HG02642 (cell line): ENCODE measurements at regions not wholly inside any gene's neighbourhood (a gene's known extent, or its start where the extent isn't known, plus 50 kb on each side); places are given as distances from the start of the nearest gene placed in this dataset.
"Not testable (repeated sequence)": the region's sequence is repeated elsewhere in the genome, so short reads cannot be mapped to it uniquely, and the experiment has no call there.

ENCODE experiments used
- ATAC-seq: cut with Tn5 transposase; IDR thresholded peaks from one replicate; pipeline ENCODE4 v1.9.1; 2021; ENCODE audit warnings: mild to moderate bottlenecking; ENCODE audit not compliant: unreplicated experiment, poor library complexity

- ATAC-seq, result not testable (repeated sequence)
Observed at GRCh38 chr17:64800987-64801386, 118.3 kb downstream of the LRRC37A3 start.

- not testable (repeated sequence) for ATAC-seq
Observed at GRCh38 chr17:64800361-64800895, 118.8 kb downstream of the LRRC37A3 start.

GRCh38 chr17:64799543-64800188 is 119.6 kb downstream of the LRRC37A3 start:
- not testable (repeated sequence) for ATAC-seq

DNA sequence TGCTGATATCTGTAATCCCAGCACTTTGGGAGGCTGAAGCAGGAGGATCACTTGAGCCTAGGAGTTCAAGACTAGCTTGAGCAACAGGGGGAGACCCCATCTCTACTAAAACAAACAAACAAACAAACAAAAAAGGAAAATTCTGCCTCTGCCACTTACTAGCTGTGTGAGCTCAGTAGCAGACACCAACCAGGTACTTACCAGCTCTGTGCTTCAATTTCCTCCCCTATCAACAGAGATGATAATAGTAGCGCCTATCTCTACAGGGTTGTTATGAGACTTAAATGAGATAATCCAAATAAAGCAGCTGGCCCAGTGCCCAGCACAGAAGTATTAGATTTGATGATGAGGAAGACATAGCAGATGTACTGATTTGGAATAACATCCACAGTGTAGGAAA is 120.3 kb downstream of the LRRC37A3 start:
- ATAC-seq, result peak; percentile 4

DNA sequence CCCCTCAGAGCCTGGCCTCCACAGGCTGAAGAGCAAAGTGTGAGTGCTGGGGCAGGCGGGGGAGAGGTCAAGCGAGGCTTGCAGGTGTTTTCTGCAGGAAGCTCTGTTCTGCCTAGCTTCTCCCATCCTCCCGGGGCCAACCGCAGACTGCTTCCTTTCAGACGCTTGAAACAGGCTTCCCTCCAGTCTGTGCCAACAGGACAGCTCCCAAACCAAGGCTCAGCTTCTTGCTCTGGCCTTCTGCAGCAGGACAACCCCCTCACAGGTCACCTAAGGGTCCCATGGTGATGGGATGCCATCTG is 120.8 kb downstream of the LRRC37A3 start:
- ATAC-seq, result peak; percentile 45

- peak; percentile 12 for ATAC-seq
Observed at GRCh38 chr17:64797746-64798488, 121.4 kb downstream of the LRRC37A3 start.

DNA sequence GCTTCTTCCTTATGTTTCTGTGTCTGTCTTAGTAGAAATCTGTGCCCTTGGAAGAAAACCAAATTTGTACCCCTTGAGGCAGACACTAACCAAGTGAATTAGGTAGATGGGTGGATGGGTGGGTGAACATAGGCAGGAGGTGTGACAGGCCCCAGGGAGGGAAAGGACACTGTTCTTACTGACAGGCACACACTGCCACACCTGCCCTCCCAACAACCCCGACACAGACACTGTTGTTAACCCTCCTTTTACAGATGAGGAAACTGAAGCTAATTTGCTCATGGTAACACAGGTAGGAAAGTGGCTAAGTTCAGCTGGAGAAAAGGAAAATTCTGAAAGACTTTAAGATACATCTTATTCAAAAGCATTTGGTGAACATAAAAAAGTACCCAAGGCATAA is 123.9 kb downstream of the LRRC37A3 start:
- ATAC-seq, result not testable (repeated sequence)

GRCh38 chr17:64794548-64795274 is 124.6 kb downstream of the LRRC37A3 start:
- ATAC-seq, result not testable (repeated sequence)

GRCh38 chr17:64794113-64794512 is 125.2 kb downstream of the LRRC37A3 start:
- not testable (repeated sequence) for ATAC-seq

- not testable (repeated sequence) for ATAC-seq
Observed at GRCh38 chr17:64792793-64793575, 126.3 kb downstream of the LRRC37A3 start.

DNA sequence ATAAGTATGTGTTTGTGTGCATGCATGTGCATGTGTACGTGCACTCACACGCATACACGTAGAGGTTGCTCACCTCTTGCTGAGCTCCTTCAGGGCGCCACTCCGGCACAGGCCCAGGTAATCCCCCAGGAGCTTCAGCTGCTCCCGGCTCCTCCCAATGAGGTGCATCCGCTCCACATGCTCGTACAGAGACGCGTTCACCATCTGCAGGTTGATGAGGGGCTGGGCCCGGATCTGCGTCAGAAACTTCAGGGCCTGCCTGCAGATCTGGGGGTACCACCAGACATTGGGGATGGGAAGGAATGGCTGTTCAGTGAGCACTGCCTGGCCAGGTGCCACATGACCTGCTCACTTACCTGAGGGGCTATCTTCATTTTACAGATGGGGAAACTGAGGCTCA is 127.0 kb downstream of the LRRC37A3 start:
- ATAC-seq, result not testable (repeated sequence)

GRCh38 chr17:64791691-64792090 is 127.6 kb downstream of the LRRC37A3 start:
- ATAC-seq, result not testable (repeated sequence)

GRCh38 chr17:64791226-64791625 is 128.1 kb downstream of the LRRC37A3 start:
- not testable (repeated sequence) for ATAC-seq

DNA sequence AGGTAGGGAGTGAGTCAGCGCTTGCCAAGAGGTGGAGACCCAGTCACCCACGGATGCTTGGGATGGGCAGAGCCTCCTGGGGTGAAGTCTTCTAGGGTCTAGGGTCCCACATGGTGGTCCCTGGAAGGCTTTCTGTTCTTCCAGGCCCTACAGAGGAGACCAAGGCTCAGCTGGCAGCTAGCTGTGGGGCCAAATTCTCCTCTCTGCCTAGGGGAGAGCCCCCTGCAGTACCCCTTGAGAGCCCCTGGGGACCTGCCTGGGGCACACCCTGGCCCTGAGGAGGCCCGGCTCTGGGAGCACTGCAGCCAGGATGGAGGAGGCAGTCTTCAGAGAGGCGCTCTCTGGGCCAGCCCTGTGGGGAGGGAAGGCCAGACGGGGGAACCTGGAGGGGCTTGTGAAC is 128.6 kb upstream of the SMURF2 start:
- not testable (repeated sequence) for ATAC-seq

DNA sequence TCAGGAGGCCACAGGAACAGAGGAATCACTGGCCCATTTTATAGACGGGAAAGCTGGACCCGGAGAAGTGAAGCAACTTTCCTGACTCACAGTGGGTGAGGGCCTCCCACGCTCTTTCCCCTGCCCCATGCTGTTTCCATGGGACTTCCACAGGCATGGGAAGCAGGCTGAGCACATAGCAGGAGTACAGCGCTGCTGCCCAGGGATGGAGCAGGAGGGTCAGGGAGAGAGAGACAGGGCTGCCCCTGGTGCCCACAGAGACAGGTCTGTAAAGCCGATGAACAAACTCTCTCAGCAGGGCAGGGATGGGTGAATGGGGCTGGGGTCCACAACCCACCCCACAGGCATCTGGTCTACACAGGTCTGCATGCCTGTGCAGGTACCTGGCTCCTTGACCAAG is 128.1 kb upstream of the SMURF2 start:
- not testable (repeated sequence) for ATAC-seq

- not testable (repeated sequence) for ATAC-seq
Observed at GRCh38 chr17:64789061-64789445, 126.9 kb upstream of the SMURF2 start.

- ATAC-seq, result no peak
Observed at GRCh38 chr17:64788286-64789060, 126.4 kb upstream of the SMURF2 start.

GRCh38 chr17:64787921-64788271 is 125.8 kb upstream of the SMURF2 start:
- ATAC-seq, result no peak

DNA sequence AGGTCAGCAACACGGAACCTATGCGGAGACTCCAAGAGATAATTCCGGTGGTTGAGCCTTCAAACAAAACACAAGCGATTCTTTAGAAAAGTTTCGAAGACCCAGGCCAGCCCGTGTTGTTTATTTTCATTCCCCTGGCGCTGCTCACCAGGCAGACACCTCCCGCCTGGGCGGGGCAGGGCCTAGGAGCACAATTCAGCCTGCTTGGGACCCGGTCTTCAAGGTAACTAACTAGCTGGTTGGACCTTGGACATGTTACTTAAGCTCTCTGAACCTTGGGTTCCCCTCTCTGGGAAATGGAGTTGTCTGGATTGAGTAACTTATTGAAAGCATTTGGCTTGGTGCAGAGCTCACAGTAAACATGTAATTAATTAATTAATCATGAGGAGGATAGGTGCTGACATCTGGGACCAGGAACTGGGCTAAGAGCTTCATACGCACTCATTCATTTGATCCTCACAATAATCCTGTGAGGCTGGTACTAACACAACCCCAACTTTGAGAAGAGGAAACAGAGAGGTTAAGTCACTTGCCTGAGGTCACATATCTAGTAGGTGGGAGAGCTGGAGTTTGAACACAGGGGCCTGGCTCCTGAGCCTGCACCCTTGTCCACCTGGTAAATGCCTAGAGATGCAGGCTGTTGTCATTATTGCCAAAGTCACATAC is 125.3 kb upstream of the SMURF2 start:
- ATAC-seq, result no peak
